A673 (cell line): ENCODE measurements at regions not wholly inside any gene's neighbourhood (a gene's known extent, or its start where the extent isn't known, plus 50 kb on each side); places are given as distances from the start of the nearest gene placed in this dataset.
A peak's percentile ranks its signal among the peaks of the same experiment; 100 is the strongest.

ENCODE experiments used
- BruUV-seq: library from RNA; stranded (reverse); fragments of 400-500 nt; replicated peaks from 2 replicates; lab custom pipeline; 2021; lab: Mats Ljungman, UMichigan
- CTCF ChIA-PET: fragments of 300-600 bp; sonication (Branson Sonifier 250); formaldehyde crosslinking; loops from one replicate; lab custom pipeline; 2022; ENCODE audit warnings: antibody characterized with exemption; lab: Charles Lee
- POLR2A ChIA-PET: fragments of 300-600 bp; sonication (Branson Sonifier 250); formaldehyde crosslinking; loops from one replicate; lab custom pipeline; 2022; ENCODE audit warnings: antibody characterized with exemption; ENCODE audit not compliant: low non-redundant PET; lab: Charles Lee
- DNase-seq: peaks from one replicate; pipeline ENCODE4 v3.0.0-alpha.2; 2015; ENCODE audit warnings: low spot score
- H3K27ac ChIP-seq: fragments of 200-600 bp; sonication (generic); 2 replicates; pipeline ENCODE4 v1.5.1; 2016; ENCODE audit warnings: mixed run types, low read depth, mild to moderate bottlenecking, mixed read lengths, antibody characterized with exemption, low read length; ENCODE audit not compliant: poor library complexity, severe bottlenecking
- H3K27me3 ChIP-seq: fragments of 200-600 bp; sonication (generic); replicated peaks from 2 replicates; pipeline ENCODE4 v1.6.1; 2017; ENCODE audit warnings: mixed run types, low read depth, mild to moderate bottlenecking, mixed read lengths, antibody characterized with exemption, low read length; ENCODE audit not compliant: insufficient read depth, poor library complexity
- H3K36me3 ChIP-seq: fragments of 200-600 bp; sonication (generic); 2 replicates; pipeline ENCODE4 v1.6.1; 2016; ENCODE audit warnings: mixed run types, mild to moderate bottlenecking, mixed read lengths, antibody characterized with exemption, low read length; ENCODE audit not compliant: insufficient read depth, poor library complexity, severe bottlenecking
- H3K4me1 ChIP-seq: fragments of 200-600 bp; sonication (generic); 2 replicates; pipeline ENCODE4 v1.6.1; 2017; ENCODE audit warnings: mixed run types, mild to moderate bottlenecking, mixed read lengths, antibody characterized with exemption, low read length; ENCODE audit not compliant: insufficient read depth, poor library complexity, severe bottlenecking
- H3K4me3 ChIP-seq: fragments of 200-600 bp; sonication (generic); 2 replicates; pipeline ENCODE4 v1.5.1; 2016; ENCODE audit warnings: low read depth, mixed run types, mild to moderate bottlenecking, mixed read lengths, low read length; ENCODE audit not compliant: poor library complexity, severe bottlenecking
- H3K9me3 ChIP-seq: fragments of 200-600 bp; sonication (generic); 2 replicates; pipeline ENCODE4 v1.6.1; 2016; ENCODE audit warnings: mixed run types, low read depth, mild to moderate bottlenecking, mixed read lengths, antibody characterized with exemption, low read length; ENCODE audit not compliant: poor library complexity, severe bottlenecking
- CTCF ChIP-seq: fragments of 300-800, 200-600 bp; sonication (generic); conservative IDR thresholded peaks from 2 replicates; pipeline ENCODE4 v1.5.1; 2017; ENCODE audit warnings: low read depth, mild to moderate bottlenecking, antibody characterized with exemption, low read length, moderate library complexity, mixed read lengths
- EZH2 ChIP-seq: fragments of 200-600 bp; sonication (generic); IDR thresholded peaks from 2 replicates; pipeline ENCODE4 v1.6.1; 2017; ENCODE audit warnings: borderline replicate concordance, low read depth, mild to moderate bottlenecking, mixed read lengths, antibody characterized with exemption, low read length; ENCODE audit not compliant: poor library complexity, severe bottlenecking
- intact Hi-C: fragments of 100-400 bp; cut with micrococcal nuclease; formaldehyde crosslinking; loops from one replicate; pipeline ENCODE4 v1.10.0; 2022; ENCODE audit not compliant: unreplicated experiment

DNA sequence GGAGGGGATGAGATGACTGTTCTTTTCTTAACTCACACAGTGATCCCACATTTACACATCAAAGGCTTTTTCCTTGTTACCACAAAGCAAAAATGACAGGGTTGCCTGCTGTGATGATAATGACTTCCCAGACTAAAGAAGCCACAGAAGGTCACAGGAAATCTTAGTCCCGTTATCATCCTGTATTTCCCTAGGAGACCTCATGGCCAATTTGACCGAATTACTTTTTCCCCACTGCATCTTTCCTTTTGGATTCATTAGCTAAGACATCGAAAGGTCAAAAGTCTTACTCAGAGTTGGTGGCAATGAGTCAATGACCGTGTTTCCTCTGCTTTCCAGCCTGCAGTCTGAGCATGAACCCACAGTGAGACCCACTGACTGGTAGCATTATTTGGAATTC, 130.1 kb upstream of the INHBA start:
- peaks cover 10% of the 10 kb centered on the region for H3K4me1 ChIP-seq
- ChIA-PET CTCF (no interaction called here), POLR2A (no interaction called here)
- intact Hi-C loops, result no loop called here
- no peaks in the 10 kb centered on the region for H3K36me3 ChIP-seq
- BruUV-seq, result no TSS peak
- peaks cover 12% of the 10 kb centered on the region for H3K9me3 ChIP-seq
- no peak overlapping the region for H3K4me3 ChIP-seq
- peak; percentile 46 for DNase-seq
- H3K27ac ChIP-seq, result no peak overlapping the region
- no peaks in the 10 kb centered on the region for H3K27me3 ChIP-seq
- TF ChIP-seq EZH2, result no peak
- no peak for TF ChIP-seq CTCF

DNA sequence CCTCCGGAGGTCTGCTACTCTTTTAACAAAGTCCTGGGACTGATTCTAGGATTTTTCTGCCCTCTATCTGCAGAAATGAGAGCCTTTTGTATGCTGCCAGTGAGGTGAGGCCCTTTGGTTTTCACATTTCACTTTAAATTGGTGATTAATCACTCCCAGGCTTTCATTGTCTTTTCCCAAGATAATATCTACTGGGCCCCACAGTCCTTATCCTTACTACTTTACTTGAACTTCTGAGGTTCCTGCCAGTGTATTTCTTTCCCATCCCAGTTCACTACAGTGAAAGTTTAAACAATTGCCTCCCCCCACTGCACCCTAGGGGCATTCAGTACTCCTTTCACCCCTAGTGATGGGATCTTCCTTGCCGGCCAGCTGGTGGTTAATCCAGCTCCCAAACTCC, 127.4 kb upstream of the INHBA start:
- Histone ChIP-seq H3K27ac (no peak overlapping the region), H3K27me3 (no peaks in the 10 kb centered on the region)
- POLR2A ChIA-PET, result no interaction called here

GRCh38 chr7:41828911-41829310, 126.0 kb upstream of the INHBA start:
- POLR2A ChIA-PET, result no interaction called here
- intact Hi-C loops, result loop anchor here (10.0 kb wide), 1 partner anchor 496 kb away; no protein-coding TSS in a partner anchor

More for the DNA sequence above, 127.4 kb upstream of the INHBA start:
- CTCF ChIA-PET, result no interaction called here
- H3K4me3 ChIP-seq, result no peak overlapping the region
- DNase-seq, result no peak
- BruUV-seq, result no TSS peak
- no peaks in the 10 kb centered on the region for H3K36me3 ChIP-seq
- TF ChIP-seq EZH2, result no peak
- TF ChIP-seq CTCF, result no peak
- intact Hi-C loops, result no loop called here
- peaks cover 17% of the 10 kb centered on the region for H3K4me1 ChIP-seq
- H3K9me3 ChIP-seq, result peaks cover 12% of the 10 kb centered on the region

More at GRCh38 chr7:41828911-41829310, 126.0 kb upstream of the INHBA start:
- H3K27me3 ChIP-seq, result no peaks in the 10 kb centered on the region
- BruUV-seq, result no TSS peak
- no peaks in the 10 kb centered on the region for H3K36me3 ChIP-seq
- H3K9me3 ChIP-seq, result peaks cover 12% of the 10 kb centered on the region
- CTCF ChIA-PET, result no interaction called here
- no peak overlapping the region for H3K4me3 ChIP-seq
- TF ChIP-seq EZH2 (no peak), CTCF (no peak)
- no peak for DNase-seq
- no peak overlapping the region for H3K27ac ChIP-seq
- H3K4me1 ChIP-seq, result peaks cover 28% of the 10 kb centered on the region
